Endothelial cell (in vitro differentiated cells): ENCODE measurements at regions not wholly inside any gene's neighbourhood (a gene's known extent, or its start where the extent isn't known, plus 50 kb on each side); places are given as distances from the start of the nearest gene placed in this dataset.

ENCODE experiments used
- DNase-seq: peaks from one replicate; pipeline ENCODE4 v3.0.0; 2021; ENCODE audit warnings: low spot score
- H3K27ac Mint-ChIP-seq: one replicate; pipeline ENCODE4 v1.8.0; 2021; ENCODE audit warnings: mixed read lengths, inconsistent platforms; ENCODE audit not compliant: unreplicated experiment
- H3K27me3 Mint-ChIP-seq: one replicate; pipeline ENCODE4 v1.8.0; 2021; ENCODE audit warnings: mild to moderate bottlenecking, moderate library complexity, mixed read lengths, inconsistent platforms; ENCODE audit not compliant: unreplicated experiment
- H3K36me3 Mint-ChIP-seq: one replicate; pipeline ENCODE4 v1.8.0; 2021; ENCODE audit warnings: mild to moderate bottlenecking, low read depth, mixed read lengths, inconsistent platforms; ENCODE audit not compliant: unreplicated experiment
- H3K4me1 Mint-ChIP-seq: one replicate; pipeline ENCODE4 v1.8.0; 2021; ENCODE audit warnings: mild to moderate bottlenecking, mixed read lengths, inconsistent platforms; ENCODE audit not compliant: unreplicated experiment
- H3K4me3 Mint-ChIP-seq: one replicate; pipeline ENCODE4 v1.8.0; 2021; ENCODE audit warnings: mild to moderate bottlenecking, mixed read lengths, inconsistent platforms; ENCODE audit not compliant: unreplicated experiment
- H3K9me3 Mint-ChIP-seq: one replicate; pipeline ENCODE4 v1.8.0; 2021; ENCODE audit warnings: mixed read lengths, inconsistent platforms; ENCODE audit not compliant: unreplicated experiment
- TF ChIP-seq, protein P1 (sequence below): fragments of 200-600 bp; sonication (generic); IDR thresholded peaks from one replicate; pipeline ENCODE4 v1.5.0; 2021; ENCODE audit warnings: antibody characterized with exemption; ENCODE audit not compliant: unreplicated experiment

DNA sequence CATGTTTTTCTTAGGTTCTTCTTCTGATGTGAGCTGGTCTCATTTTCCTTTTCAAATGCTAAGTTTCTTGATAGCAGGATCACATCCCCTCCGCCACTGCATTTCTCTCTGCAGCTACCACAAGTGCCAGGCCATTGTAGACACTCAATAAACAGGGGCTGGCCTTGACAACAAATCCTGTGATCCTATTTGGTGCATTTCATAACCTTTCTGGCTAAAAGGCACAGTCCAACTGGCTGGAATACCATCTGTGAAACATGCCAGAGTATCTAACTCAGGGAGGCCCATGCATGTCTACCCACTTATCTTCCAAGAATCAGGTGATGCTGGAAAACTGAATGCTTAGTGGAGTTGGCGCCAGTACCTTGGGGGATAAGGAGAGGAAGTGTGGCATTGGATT lies 85.2 kb upstream of the NR2F2 start:
- H3K27me3 Mint-ChIP-seq: peaks cover 4% of the 10 kb centered on the region
- H3K4me1 Mint-ChIP-seq: no peaks in the 10 kb centered on the region
- no peak overlapping the region for H3K27ac Mint-ChIP-seq
- H3K9me3 Mint-ChIP-seq: no peaks in the 10 kb centered on the region
- TF ChIP-seq, protein P1, sequence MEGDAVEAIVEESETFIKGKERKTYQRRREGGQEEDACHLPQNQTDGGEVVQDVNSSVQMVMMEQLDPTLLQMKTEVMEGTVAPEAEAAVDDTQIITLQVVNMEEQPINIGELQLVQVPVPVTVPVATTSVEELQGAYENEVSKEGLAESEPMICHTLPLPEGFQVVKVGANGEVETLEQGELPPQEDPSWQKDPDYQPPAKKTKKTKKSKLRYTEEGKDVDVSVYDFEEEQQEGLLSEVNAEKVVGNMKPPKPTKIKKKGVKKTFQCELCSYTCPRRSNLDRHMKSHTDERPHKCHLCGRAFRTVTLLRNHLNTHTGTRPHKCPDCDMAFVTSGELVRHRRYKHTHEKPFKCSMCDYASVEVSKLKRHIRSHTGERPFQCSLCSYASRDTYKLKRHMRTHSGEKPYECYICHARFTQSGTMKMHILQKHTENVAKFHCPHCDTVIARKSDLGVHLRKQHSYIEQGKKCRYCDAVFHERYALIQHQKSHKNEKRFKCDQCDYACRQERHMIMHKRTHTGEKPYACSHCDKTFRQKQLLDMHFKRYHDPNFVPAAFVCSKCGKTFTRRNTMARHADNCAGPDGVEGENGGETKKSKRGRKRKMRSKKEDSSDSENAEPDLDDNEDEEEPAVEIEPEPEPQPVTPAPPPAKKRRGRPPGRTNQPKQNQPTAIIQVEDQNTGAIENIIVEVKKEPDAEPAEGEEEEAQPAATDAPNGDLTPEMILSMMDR: no peak
- no peaks in the 10 kb centered on the region for H3K36me3 Mint-ChIP-seq
- DNase-seq: no peak
- no peak overlapping the region for H3K4me3 Mint-ChIP-seq

DNA sequence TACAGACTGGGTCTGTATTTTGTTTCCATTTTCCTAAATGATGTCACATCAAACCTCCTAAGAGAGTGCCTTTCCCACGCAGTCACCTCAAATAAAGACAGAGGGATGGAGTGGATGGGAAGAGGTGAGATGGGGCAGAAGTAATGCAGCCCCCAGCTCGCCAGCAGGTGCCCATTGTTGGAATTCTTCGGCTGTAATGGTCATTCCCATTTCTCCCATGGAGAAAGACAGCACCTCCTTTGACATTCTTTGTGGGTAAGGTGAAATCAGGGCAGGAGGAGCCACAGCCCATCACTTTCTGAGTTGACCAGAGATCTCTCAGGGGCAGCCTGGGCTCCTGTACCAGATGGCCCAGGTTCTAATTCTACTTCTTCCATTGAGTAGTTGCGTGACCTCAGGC lies 84.4 kb upstream of the NR2F2 start:
- TF ChIP-seq, protein P1: no peak
- no peaks in the 10 kb centered on the region for H3K9me3 Mint-ChIP-seq
- H3K27me3 Mint-ChIP-seq: peaks cover 4% of the 10 kb centered on the region
- no peaks in the 10 kb centered on the region for H3K36me3 Mint-ChIP-seq
- no peaks in the 10 kb centered on the region for H3K4me1 Mint-ChIP-seq
- DNase-seq: no peak
- H3K27ac Mint-ChIP-seq: no peak overlapping the region
- no peak overlapping the region for H3K4me3 Mint-ChIP-seq

DNA sequence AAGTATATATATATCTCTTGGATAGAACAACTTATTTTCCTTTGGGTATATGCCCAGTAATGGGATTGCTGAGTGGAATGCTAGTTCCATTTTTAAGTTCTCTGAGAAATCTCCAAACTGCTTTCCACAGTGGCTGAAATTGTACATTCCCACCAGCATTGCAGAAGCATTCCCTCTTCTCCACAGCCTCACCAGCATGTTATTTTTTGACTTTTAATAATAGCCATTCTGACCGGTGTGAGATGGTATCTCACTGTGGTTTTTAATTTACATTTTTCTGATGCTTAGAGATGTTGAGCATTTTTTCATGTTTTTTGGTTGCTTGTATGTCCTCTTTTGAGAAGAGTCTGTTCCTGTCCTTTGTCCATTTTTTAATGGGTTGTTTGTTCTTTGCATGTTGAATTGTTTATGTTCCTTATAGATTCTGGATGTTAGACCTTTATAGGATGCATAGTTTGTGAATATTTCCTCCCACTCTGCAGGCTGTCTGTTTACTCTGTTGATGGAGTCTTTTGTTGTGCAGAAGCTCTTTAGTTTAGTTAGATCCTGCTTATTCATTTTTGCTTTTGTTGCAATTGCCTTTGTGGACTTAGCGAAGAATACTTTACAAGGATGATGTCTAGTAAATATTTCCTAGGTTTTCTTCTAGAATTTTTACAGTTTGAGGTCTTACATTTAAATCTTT lies 82.7 kb upstream of the NR2F2 start:
- no peaks in the 10 kb centered on the region for H3K4me1 Mint-ChIP-seq
- peaks cover 4% of the 10 kb centered on the region for H3K27me3 Mint-ChIP-seq
- H3K27ac Mint-ChIP-seq: no peak overlapping the region
- TF ChIP-seq, protein P1: no peak
- no peak overlapping the region for H3K4me3 Mint-ChIP-seq
- no peaks in the 10 kb centered on the region for H3K36me3 Mint-ChIP-seq
- DNase-seq: no peak
- H3K9me3 Mint-ChIP-seq: no peaks in the 10 kb centered on the region

DNA sequence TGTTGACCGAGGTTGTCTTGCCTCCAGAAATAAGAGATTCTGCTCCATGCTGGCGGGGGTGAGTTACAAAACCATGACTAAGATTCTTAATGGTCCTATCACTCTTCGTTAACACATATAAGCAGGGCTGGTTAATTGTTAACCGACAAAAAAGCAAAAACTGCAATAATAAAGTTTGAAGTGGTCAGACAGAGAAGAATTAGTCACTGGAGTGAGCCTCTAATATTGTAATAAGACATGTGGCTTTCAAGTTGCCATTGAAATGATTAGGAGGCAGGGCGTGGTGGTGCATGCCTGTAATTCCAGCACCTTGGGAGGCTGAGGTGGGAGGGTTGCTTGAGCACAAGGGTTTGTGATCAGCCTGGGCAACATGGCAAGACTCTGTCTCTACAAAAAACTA lies 78.4 kb upstream of the NR2F2 start:
- Mint-ChIP-seq H3K4me3 (no peak overlapping the region), H3K27me3 (no peaks in the 10 kb centered on the region), H3K27ac (no peak overlapping the region), H3K9me3 (no peaks in the 10 kb centered on the region), H3K4me1 (no peaks in the 10 kb centered on the region), H3K36me3 (no peaks in the 10 kb centered on the region)
- TF ChIP-seq, protein P1: no peak
- DNase-seq: no peak

DNA sequence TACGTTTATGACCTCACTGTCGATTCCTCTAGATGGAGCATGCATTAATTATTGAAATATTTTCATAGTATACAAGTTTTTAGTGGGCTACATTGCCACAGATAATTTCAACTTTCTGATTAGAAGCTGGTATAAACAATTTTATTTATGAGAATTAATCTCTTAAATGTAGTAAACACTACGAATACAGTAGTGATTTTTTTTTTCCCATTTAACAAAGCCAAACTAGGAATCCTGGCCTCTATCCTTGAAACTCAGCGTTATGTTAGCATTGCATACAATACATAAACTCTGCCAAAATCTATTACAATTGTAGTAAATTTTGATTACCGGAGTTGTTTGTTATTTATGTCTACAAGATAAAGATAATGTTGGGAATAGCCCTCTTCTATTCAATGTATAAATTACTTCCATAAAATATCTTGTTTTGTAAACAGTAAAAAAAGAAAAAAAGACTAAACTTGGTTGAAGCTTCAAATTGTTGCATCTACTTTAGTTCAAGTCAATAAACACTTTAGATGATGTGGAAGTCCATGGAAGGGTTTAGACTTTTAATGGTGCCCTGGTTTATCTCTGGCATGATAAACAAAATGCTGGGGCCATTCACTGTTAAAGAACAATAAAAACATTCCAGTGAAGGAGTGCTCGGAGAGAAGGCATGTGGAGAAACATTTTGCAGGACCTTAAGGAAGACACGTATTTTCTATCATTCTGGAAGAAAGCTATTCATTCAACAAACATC lies 77.3 kb upstream of the NR2F2 start:
- Mint-ChIP-seq H3K4me1 (no peaks in the 10 kb centered on the region), H3K36me3 (no peaks in the 10 kb centered on the region), H3K9me3 (no peaks in the 10 kb centered on the region), H3K27me3 (no peaks in the 10 kb centered on the region), H3K4me3 (no peak overlapping the region), H3K27ac (no peak overlapping the region)
- no peak for DNase-seq
- TF ChIP-seq, protein P1: no peak
